Erythroblast (primary cell): ENCODE measurements at regions not wholly inside any gene's neighbourhood (a gene's known extent, or its start where the extent isn't known, plus 50 kb on each side); places are given as distances from the start of the nearest gene placed in this dataset.

Experiments used
- DNase-seq, 2 experiments: peaks; one replicate each; lab custom pipeline; 2025; lab: John Stamatoyannopoulos, UW
- GATA1 ChIP-seq: IDR thresholded peaks from 2 replicates; pipeline ENCODE4 v1.6.1; 2011; ENCODE audit warnings: low read depth, mild to moderate bottlenecking, control low read depth, low read length, moderate library complexity
- POLR2A ChIP-seq: IDR thresholded peaks from 2 replicates; pipeline ENCODE4 v1.6.1; 2011; ENCODE audit warnings: mild to moderate bottlenecking, low read length

- no peak for DNase-seq
- TF ChIP-seq GATA1 (no peak), POLR2A (no peak)
Observed at GRCh38 chr4:125505621-125506020, 190.9 kb downstream of the FAT4 start.

GRCh38 chr4:125507141-125507540 lies 192.4 kb downstream of the FAT4 start:
- no peak for DNase-seq
- TF ChIP-seq POLR2A (no peak), GATA1 (no peak)

- TF ChIP-seq GATA1 = no peak
- no peak for TF ChIP-seq POLR2A
Observed at GRCh38 chr4:125511715-125512114, 197.0 kb downstream of the FAT4 start.

GRCh38 chr4:125515016-125515415 lies 200.3 kb downstream of the FAT4 start:
- no peak for DNase-seq
- no peak for TF ChIP-seq POLR2A
- no peak for TF ChIP-seq GATA1

More at GRCh38 chr4:125511715-125512114, 197.0 kb downstream of the FAT4 start:
- DNase-seq = no peak

GRCh38 chr4:125517831-125518230 lies 203.1 kb downstream of the FAT4 start:
- TF ChIP-seq POLR2A (no peak), GATA1 (no peak)
- DNase-seq = no peak

GRCh38 chr4:125518281-125518680 lies 203.5 kb downstream of the FAT4 start:
- DNase-seq = no peak
- no peak for TF ChIP-seq POLR2A
- TF ChIP-seq GATA1 = no peak

- no peak for DNase-seq
- TF ChIP-seq POLR2A (no peak), GATA1 (no peak)
Observed at GRCh38 chr4:125519371-125520146, 204.8 kb downstream of the FAT4 start.

GRCh38 chr4:125520258-125520990 lies 205.7 kb downstream of the FAT4 start:
- DNase-seq = no peak
- no peak for TF ChIP-seq GATA1
- no peak for TF ChIP-seq POLR2A

- no peak for DNase-seq
- TF ChIP-seq GATA1 (no peak), POLR2A (no peak)
Observed at GRCh38 chr4:125522588-125522987, 207.8 kb downstream of the FAT4 start.

GRCh38 chr4:125522992-125523391 lies 208.2 kb downstream of the FAT4 start:
- DNase-seq = no peak
- TF ChIP-seq POLR2A (no peak), GATA1 (no peak)

GRCh38 chr4:125526420-125526819 lies 211.7 kb downstream of the FAT4 start:
- TF ChIP-seq GATA1 = no peak
- no peak for TF ChIP-seq POLR2A
- no peak for DNase-seq

GRCh38 chr4:125527681-125528080 lies 212.9 kb downstream of the FAT4 start:
- TF ChIP-seq GATA1 (no peak), POLR2A (no peak)
- DNase-seq = no peak

- TF ChIP-seq POLR2A = no peak
- TF ChIP-seq GATA1 = no peak
- DNase-seq = no peak
Observed at GRCh38 chr4:125529071-125529470, 214.3 kb downstream of the FAT4 start.

- no peak for TF ChIP-seq GATA1
- TF ChIP-seq POLR2A = no peak
- DNase-seq = no peak
Observed at GRCh38 chr4:125538670-125539069, 223.9 kb downstream of the FAT4 start.
